ENCODE measurements at regions not wholly inside any gene's neighbourhood (a gene's known extent, or its start where the extent isn't known, plus 50 kb on each side); places are given as distances from the start of the nearest gene placed in this dataset.

DNA sequence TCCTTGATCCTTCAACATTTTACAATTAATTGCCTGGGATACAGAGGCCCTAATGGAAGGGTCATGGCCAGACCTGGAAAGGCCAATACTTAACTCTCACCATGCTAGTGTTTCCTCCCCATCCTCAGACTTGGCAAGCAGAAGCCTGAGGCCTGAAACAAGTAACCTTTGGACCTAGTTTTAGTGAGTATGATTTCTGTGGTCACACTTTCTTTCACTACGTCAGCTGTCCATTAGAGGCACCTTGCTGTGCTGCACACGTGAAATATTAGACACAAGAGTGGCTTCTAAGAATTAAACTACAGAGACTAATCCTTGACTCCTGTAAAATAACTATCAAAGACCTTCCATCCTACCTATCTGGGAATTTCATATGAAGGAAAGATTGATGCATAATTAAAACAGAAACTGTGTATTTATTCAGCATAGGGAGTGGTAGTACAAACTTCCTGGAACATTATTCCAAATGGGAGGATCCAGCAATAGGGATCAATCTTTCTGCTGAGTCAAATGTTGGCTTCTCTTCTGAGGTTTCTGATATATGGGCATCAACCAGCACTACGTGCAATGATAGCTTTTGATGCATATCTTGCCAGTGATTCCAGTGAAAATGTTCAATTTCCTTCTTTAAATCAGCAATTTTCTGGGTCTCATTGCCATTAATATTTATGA, 249.7 kb downstream of the IKZF2 start:
- H2AFZ ChIP-seq (ENCODE audit: insufficient read depth, low read depth, low read length, poor library complexity, severe bottlenecking), result no peak overlapping the region
- no peaks in the 10 kb centered on the region for H3K36me3 Mint-ChIP-seq
- H3K79me2 ChIP-seq (ENCODE audit: insufficient read depth, low read length), result no peaks in the 10 kb centered on the region
- H3K27ac Mint-ChIP-seq, result no peak overlapping the region
- TF ChIP-seq, protein P1, sequence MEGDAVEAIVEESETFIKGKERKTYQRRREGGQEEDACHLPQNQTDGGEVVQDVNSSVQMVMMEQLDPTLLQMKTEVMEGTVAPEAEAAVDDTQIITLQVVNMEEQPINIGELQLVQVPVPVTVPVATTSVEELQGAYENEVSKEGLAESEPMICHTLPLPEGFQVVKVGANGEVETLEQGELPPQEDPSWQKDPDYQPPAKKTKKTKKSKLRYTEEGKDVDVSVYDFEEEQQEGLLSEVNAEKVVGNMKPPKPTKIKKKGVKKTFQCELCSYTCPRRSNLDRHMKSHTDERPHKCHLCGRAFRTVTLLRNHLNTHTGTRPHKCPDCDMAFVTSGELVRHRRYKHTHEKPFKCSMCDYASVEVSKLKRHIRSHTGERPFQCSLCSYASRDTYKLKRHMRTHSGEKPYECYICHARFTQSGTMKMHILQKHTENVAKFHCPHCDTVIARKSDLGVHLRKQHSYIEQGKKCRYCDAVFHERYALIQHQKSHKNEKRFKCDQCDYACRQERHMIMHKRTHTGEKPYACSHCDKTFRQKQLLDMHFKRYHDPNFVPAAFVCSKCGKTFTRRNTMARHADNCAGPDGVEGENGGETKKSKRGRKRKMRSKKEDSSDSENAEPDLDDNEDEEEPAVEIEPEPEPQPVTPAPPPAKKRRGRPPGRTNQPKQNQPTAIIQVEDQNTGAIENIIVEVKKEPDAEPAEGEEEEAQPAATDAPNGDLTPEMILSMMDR (IDR thresholded peaks at IDR 0.05), result no peak
- no peak overlapping the region for H3K27ac ChIP-seq (ENCODE audit: low read depth in 1 of 2, low read length in 2 of 2)
- no peaks in the 10 kb centered on the region for H3K9me3 ChIP-seq (replicated peaks in 1 of 2; ENCODE audit: control insufficient read depth in 1 of 2, insufficient read depth in 1 of 2, low read length in 2 of 2)
- no peak overlapping the region for H3K4me3 Mint-ChIP-seq
- H3K4me1 Mint-ChIP-seq, result no peaks in the 10 kb centered on the region
- H3K9me3 Mint-ChIP-seq, result peaks cover 0 to 2% (median 0%) of the 10 kb centered on the region in 7 donors
- H3K9ac ChIP-seq (ENCODE audit: insufficient read depth, low read length, poor library complexity, severe bottlenecking), result no peak overlapping the region
- H3K4me3 ChIP-seq (replicated peaks in 1 of 3; ENCODE audit: low read depth in 2 of 3, low read length in 3 of 3), result no peak overlapping the region
- H4K20me1 ChIP-seq (ENCODE audit: insufficient read depth, low read length), result no peaks in the 10 kb centered on the region
- DNase-seq, result no peak
- no peaks in the 10 kb centered on the region for H3K27me3 ChIP-seq (ENCODE audit: control insufficient read depth in 2 of 2, insufficient read depth in 2 of 2, low read length in 2 of 2)
- H3K4me1 ChIP-seq (ENCODE audit: control insufficient read depth in 1 of 2, insufficient read depth in 2 of 2, low read length in 2 of 2), result no peaks in the 10 kb centered on the region
- no peaks in the 10 kb centered on the region for H3K36me3 ChIP-seq (replicated peaks in 1 of 2; ENCODE audit: control insufficient read depth in 1 of 2, insufficient read depth in 2 of 2, low read length in 2 of 2)
- H3K27me3 Mint-ChIP-seq (ENCODE audit: low read depth in 3 of 3), result no peaks in the 10 kb centered on the region
- H3K4me2 ChIP-seq (replicated peaks; ENCODE audit: extremely low read depth, low read length, poor library complexity, severe bottlenecking), result no peak overlapping the region
- intact Hi-C loops (cut with micrococcal nuclease), result no loop called here
- 60% methylated on average over 1 of the region's 3 CpGs for WGBS (ENCODE audit: insufficient coverage)

DNA sequence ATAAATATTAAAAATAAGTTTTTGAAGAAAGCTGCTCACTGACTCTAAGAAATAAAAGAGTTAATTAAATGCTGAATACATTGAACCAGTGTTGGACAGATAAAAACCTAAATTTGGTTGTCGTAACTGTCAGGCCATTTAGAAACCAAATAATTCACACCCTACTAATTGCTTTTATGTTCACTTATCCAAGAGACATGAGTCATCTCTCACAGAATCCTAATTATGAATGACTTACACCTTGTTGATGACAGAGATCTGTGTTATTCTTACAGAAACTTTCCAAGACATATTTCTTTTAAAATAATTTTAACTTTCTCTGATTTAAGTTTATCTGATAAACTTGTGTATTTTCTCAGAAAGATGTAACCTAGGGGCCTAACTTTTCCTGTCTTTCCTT, 250.7 kb downstream of the IKZF2 start:
- Histone ChIP-seq H3K27ac (ENCODE audit: low read depth in 1 of 2, low read length in 2 of 2) (no peak overlapping the region), H3K27me3 (ENCODE audit: control insufficient read depth in 2 of 2, insufficient read depth in 2 of 2, low read length in 2 of 2) (no peaks in the 10 kb centered on the region), H3K9ac (ENCODE audit: insufficient read depth, low read length, poor library complexity, severe bottlenecking) (no peak overlapping the region), H3K79me2 (ENCODE audit: insufficient read depth, low read length) (no peaks in the 10 kb centered on the region), H3K9me3 (replicated peaks in 1 of 2; ENCODE audit: control insufficient read depth in 1 of 2, insufficient read depth in 1 of 2, low read length in 2 of 2) (no peaks in the 10 kb centered on the region), H2AFZ (ENCODE audit: insufficient read depth, low read depth, low read length, poor library complexity, severe bottlenecking) (no peak overlapping the region), H3K36me3 (replicated peaks in 1 of 2; ENCODE audit: control insufficient read depth in 1 of 2, insufficient read depth in 2 of 2, low read length in 2 of 2) (no peaks in the 10 kb centered on the region), H3K4me3 (replicated peaks in 1 of 3; ENCODE audit: low read depth in 2 of 3, low read length in 3 of 3) (no peak overlapping the region), H4K20me1 (ENCODE audit: insufficient read depth, low read length) (no peaks in the 10 kb centered on the region), H3K4me1 (ENCODE audit: control insufficient read depth in 1 of 2, insufficient read depth in 2 of 2, low read length in 2 of 2) (no peaks in the 10 kb centered on the region), H3K4me2 (replicated peaks; ENCODE audit: extremely low read depth, low read length, poor library complexity, severe bottlenecking) (no peak overlapping the region)
- WGBS (ENCODE audit: insufficient coverage), result 100% methylated on average over 1 of the region's 1 CpG
- no peak overlapping the region for H3K4me3 Mint-ChIP-seq
- H3K27ac Mint-ChIP-seq, result no peak overlapping the region
- no peak for DNase-seq
- H3K4me1 Mint-ChIP-seq, result no peaks in the 10 kb centered on the region
- intact Hi-C loops (cut with micrococcal nuclease), result no loop called here
- H3K36me3 Mint-ChIP-seq, result no peaks in the 10 kb centered on the region
- no peaks in the 10 kb centered on the region for H3K27me3 Mint-ChIP-seq (ENCODE audit: low read depth in 3 of 3)
- TF ChIP-seq, protein P1 (IDR thresholded peaks at IDR 0.05), result no peak
- H3K9me3 Mint-ChIP-seq, result peaks cover 0 to 2% (median 0%) of the 10 kb centered on the region in 7 donors
